ENCODE measurements at regions not wholly inside any gene's neighbourhood (a gene's known extent, or its start where the extent isn't known, plus 50 kb on each side); places are given as distances from the start of the nearest gene placed in this dataset.

DNA sequence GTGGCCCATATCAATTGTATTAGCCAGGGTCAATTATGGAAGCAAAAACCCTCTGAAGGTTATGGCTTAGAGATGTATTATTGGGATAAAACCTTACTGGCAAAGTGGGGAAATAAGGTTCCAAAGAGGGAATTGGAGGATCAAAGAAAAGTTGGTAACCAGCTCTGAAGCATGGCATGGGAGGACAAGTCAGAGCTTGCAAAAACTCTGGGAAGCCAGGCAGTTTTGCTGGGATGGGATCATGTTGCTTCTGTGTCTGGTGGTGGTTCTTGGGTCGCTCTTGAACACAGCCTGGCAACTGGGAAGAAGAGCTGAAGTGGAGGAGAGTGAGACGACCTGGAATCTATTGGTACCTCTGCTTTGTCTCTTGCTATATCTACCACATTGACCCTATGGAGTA lies 162.6 kb downstream of the PMAIP1 start:
- TF ChIP-seq, protein P1, sequence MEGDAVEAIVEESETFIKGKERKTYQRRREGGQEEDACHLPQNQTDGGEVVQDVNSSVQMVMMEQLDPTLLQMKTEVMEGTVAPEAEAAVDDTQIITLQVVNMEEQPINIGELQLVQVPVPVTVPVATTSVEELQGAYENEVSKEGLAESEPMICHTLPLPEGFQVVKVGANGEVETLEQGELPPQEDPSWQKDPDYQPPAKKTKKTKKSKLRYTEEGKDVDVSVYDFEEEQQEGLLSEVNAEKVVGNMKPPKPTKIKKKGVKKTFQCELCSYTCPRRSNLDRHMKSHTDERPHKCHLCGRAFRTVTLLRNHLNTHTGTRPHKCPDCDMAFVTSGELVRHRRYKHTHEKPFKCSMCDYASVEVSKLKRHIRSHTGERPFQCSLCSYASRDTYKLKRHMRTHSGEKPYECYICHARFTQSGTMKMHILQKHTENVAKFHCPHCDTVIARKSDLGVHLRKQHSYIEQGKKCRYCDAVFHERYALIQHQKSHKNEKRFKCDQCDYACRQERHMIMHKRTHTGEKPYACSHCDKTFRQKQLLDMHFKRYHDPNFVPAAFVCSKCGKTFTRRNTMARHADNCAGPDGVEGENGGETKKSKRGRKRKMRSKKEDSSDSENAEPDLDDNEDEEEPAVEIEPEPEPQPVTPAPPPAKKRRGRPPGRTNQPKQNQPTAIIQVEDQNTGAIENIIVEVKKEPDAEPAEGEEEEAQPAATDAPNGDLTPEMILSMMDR (IDR thresholded peaks at IDR 0.05) = no peak
- no peak for TF ChIP-seq POLR2A (IDR thresholded peaks at IDR 0.05)

All from adrenal gland (tissue), 5 donors.